Neuronal stem cell (in vitro differentiated cells): ENCODE measurements at regions not wholly inside any gene's neighbourhood (a gene's known extent, or its start where the extent isn't known, plus 50 kb on each side); places are given as distances from the start of the nearest gene placed in this dataset.

Experiments used
- DNase-seq: peaks from one replicate; pipeline ENCODE4 v3.0.0-alpha.2; 2013; ENCODE audit warnings: low spot score
- H2AFZ ChIP-seq: one replicate; pipeline ENCODE4 v1.6.1; 2013; ENCODE audit warnings: mild to moderate bottlenecking, low read length, inconsistent platforms
- H2AK5ac ChIP-seq: 2 replicates; pipeline ENCODE4 v1.6.1; 2013; ENCODE audit warnings: low read depth, mild to moderate bottlenecking, inconsistent platforms, low read length, moderate library complexity, mixed read lengths
- H2BK120ac ChIP-seq: 2 replicates; pipeline ENCODE4 v1.6.1; 2013; ENCODE audit warnings: low read depth, mild to moderate bottlenecking, inconsistent platforms, low read length, moderate library complexity, mixed read lengths
- H2BK12ac ChIP-seq: one replicate; pipeline ENCODE4 v1.6.1; 2013; ENCODE audit warnings: low read length, inconsistent platforms
- H2BK15ac ChIP-seq: 2 replicates; pipeline ENCODE4 v1.6.1; 2013; ENCODE audit warnings: mild to moderate bottlenecking, low read length, inconsistent platforms, mixed read lengths
- H2BK5ac ChIP-seq: one replicate; pipeline ENCODE4 v1.6.1; 2013; ENCODE audit warnings: inconsistent platforms, mild to moderate bottlenecking, low read length, moderate library complexity
- H3K14ac ChIP-seq: one replicate; pipeline ENCODE4 v1.6.1; 2013; ENCODE audit warnings: low read length, inconsistent platforms
- H3K18ac ChIP-seq: 2 replicates; pipeline ENCODE4 v1.6.1; 2013; ENCODE audit warnings: low read length, inconsistent platforms
- H3K23ac ChIP-seq: 2 replicates; pipeline ENCODE4 v1.6.1; 2013; ENCODE audit warnings: low read depth, mild to moderate bottlenecking, mixed read lengths, low read length, inconsistent platforms; ENCODE audit not compliant: poor library complexity
- H3K27ac ChIP-seq: replicated peaks from 3 replicates; pipeline ENCODE4 v1.5.1; 2013; ENCODE audit warnings: low read length, inconsistent platforms
- H3K27me3 ChIP-seq, 3 experiments: 2 replicates each; pipeline ENCODE4 v1.6.1; 2013; ENCODE audit warnings: low read length in 3 of 3, mild to moderate bottlenecking in 2 of 3, inconsistent platforms in 1 of 3, low read depth in 1 of 3, mixed read lengths in 1 of 3, moderate library complexity in 1 of 3; ENCODE audit not compliant: control insufficient read depth in 3 of 3, insufficient read depth in 3 of 3
- H3K36me3 ChIP-seq, 2 donors: replicated peaks in 1 of 2; 2 replicates each; pipeline ENCODE4 v1.6.1; 2013; ENCODE audit warnings: low read length in 2 of 2; ENCODE audit not compliant: control insufficient read depth in 2 of 2, insufficient read depth in 2 of 2
- H3K4ac ChIP-seq: 2 replicates; pipeline ENCODE4 v1.6.1; 2013; ENCODE audit warnings: inconsistent platforms, mild to moderate bottlenecking, low read length, moderate library complexity
- H3K4me1 ChIP-seq, 2 donors: 1 replicate in 1 of 2; 2 replicates in 1 of 2; pipeline ENCODE4 v1.6.1; 2013; ENCODE audit warnings: low read length in 2 of 2, low read depth in 1 of 2; ENCODE audit not compliant: control insufficient read depth in 2 of 2, insufficient read depth in 1 of 2
- H3K4me2 ChIP-seq: one replicate; pipeline ENCODE4 v1.6.1; 2013; ENCODE audit warnings: mild to moderate bottlenecking, low read length, inconsistent platforms; ENCODE audit not compliant: insufficient read depth, poor library complexity, severe bottlenecking
- H3K4me3 ChIP-seq, 2 donors: 2 replicates each; pipeline ENCODE4 v1.5.1; 2013; ENCODE audit warnings: low read length in 2 of 2, mild to moderate bottlenecking in 2 of 2, inconsistent platforms in 1 of 2, moderate library complexity in 1 of 2
- H3K79me1 ChIP-seq: one replicate; pipeline ENCODE4 v1.6.1; 2013; ENCODE audit warnings: low read depth, mild to moderate bottlenecking, inconsistent platforms, low read length, moderate library complexity
- H3K9ac ChIP-seq: one replicate; pipeline ENCODE4 v1.6.1; 2013; ENCODE audit warnings: mild to moderate bottlenecking, low read depth, low read length, inconsistent platforms; ENCODE audit not compliant: poor library complexity
- H3K9me3 ChIP-seq, 2 donors: replicated peaks in 1 of 2; 2 replicates each; pipeline versions ENCODE3 to v1.6.1; 2013; ENCODE audit warnings: low read length in 2 of 2, mild to moderate bottlenecking in 2 of 2, inconsistent platforms in 1 of 2, low read depth in 1 of 2, mixed read lengths in 1 of 2, moderate library complexity in 1 of 2; ENCODE audit not compliant: control insufficient read depth in 2 of 2, insufficient read depth in 1 of 2
- H4K8ac ChIP-seq: one replicate; pipeline ENCODE4 v1.6.1; 2013; ENCODE audit warnings: low read depth, mild to moderate bottlenecking, inconsistent platforms, low read length, moderate library complexity
- H4K91ac ChIP-seq: one replicate; pipeline ENCODE4 v1.6.1; 2013; ENCODE audit warnings: low read length, low read depth, mild to moderate bottlenecking, inconsistent platforms; ENCODE audit not compliant: poor library complexity
- WGBS, 2 donors: extraction: QIAGEN DNeasy Blood & Tissue Kit; methylation state at CpG; one replicate each; pipeline ENCODE4 v1.1.7; 2013; ENCODE audit warnings: missing lambda C conversion rate in 2 of 2, mixed read lengths in 1 of 2; ENCODE audit not compliant: insufficient read length in 2 of 2, insufficient replicate concordance in 1 of 2; ENCODE audit errors: extremely low coverage in 2 of 2; 5-methylcytosine and 5-hydroxymethylcytosine counted together

- Histone ChIP-seq H2BK15ac (no peak overlapping the region), H3K4me3 (no peak overlapping the region), H3K4ac (no peak overlapping the region), H3K27ac (no peak overlapping the region), H3K14ac (no peak overlapping the region), H3K36me3 (no peaks in the 10 kb centered on the region), H4K8ac (no peak overlapping the region), H3K9me3 (peaks cover 0 to 8% of the 10 kb centered on the region in 2 donors), H2BK12ac (no peak overlapping the region), H2AFZ (no peak overlapping the region), H3K23ac (no peak overlapping the region), H2BK5ac (no peak overlapping the region), H3K27me3 (no peaks in the 10 kb centered on the region), H4K91ac (no peak overlapping the region), H3K4me2 (no peak overlapping the region), H3K18ac (no peak overlapping the region), H2AK5ac (no peak overlapping the region), H2BK120ac (no peak overlapping the region), H3K9ac (no peak overlapping the region), H3K79me1 (no peaks in the 10 kb centered on the region), H3K4me1 (no peaks in the 10 kb centered on the region)
- WGBS, 2 donors: no CpG with 5 or more reads among the region's 18 CpGs
- DNase-seq: no peak
Observed at GRCh38 chr16:8109510-8110369, 480.6 kb downstream of the TMEM114 start.

GRCh38 chr16:8108991-8109509 is 481.3 kb downstream of the TMEM114 start:
- H3K27ac ChIP-seq: no peak overlapping the region
- no peak for DNase-seq
- H2BK120ac ChIP-seq: no peak overlapping the region
- no peaks in the 10 kb centered on the region for H3K79me1 ChIP-seq
- peaks cover 0 to 8% of the 10 kb centered on the region in 2 donors for H3K9me3 ChIP-seq
- no peak overlapping the region for H3K4me2 ChIP-seq
- no peak overlapping the region for H3K4me3 ChIP-seq
- no peak overlapping the region for H2AK5ac ChIP-seq
- peak overlapping the region; percentile 1 for H2AFZ ChIP-seq
- no peak overlapping the region for H3K14ac ChIP-seq
- H3K9ac ChIP-seq: no peak overlapping the region
- no peak overlapping the region for H3K4ac ChIP-seq
- no peak overlapping the region for H2BK15ac ChIP-seq
- H4K91ac ChIP-seq: no peak overlapping the region
- H4K8ac ChIP-seq: no peak overlapping the region
- no CpG with 5 or more reads among the region's 15 CpGs for WGBS, 2 donors
- H3K36me3 ChIP-seq: no peaks in the 10 kb centered on the region
- no peaks in the 10 kb centered on the region for H3K4me1 ChIP-seq
- H3K23ac ChIP-seq: no peak overlapping the region
- no peak overlapping the region for H3K18ac ChIP-seq
- H2BK12ac ChIP-seq: no peak overlapping the region
- no peak overlapping the region for H2BK5ac ChIP-seq
- H3K27me3 ChIP-seq: no peaks in the 10 kb centered on the region

GRCh38 chr16:8107296-8107695 is 483.0 kb downstream of the TMEM114 start:
- WGBS, 2 donors: no CpG with 5 or more reads among the region's 10 CpGs
- DNase-seq: no peak

GRCh38 chr16:8103649-8104289 is 486.5 kb downstream of the TMEM114 start:
- Histone ChIP-seq H3K18ac (no peak overlapping the region), H3K14ac (no peak overlapping the region), H3K9ac (no peak overlapping the region), H2BK12ac (no peak overlapping the region), H2AFZ (no peak overlapping the region), H3K4me2 (no peak overlapping the region), H3K79me1 (no peaks in the 10 kb centered on the region), H2AK5ac (no peak overlapping the region), H3K9me3 (no peaks in the 10 kb centered on the region), H4K8ac (no peak overlapping the region), H3K36me3 (no peaks in the 10 kb centered on the region), H3K23ac (no peak overlapping the region), H2BK5ac (no peak overlapping the region), H4K91ac (no peak overlapping the region), H2BK15ac (no peak overlapping the region), H3K4ac (no peak overlapping the region), H3K27ac (no peak overlapping the region), H3K4me1 (no peaks in the 10 kb centered on the region), H2BK120ac (no peak overlapping the region), H3K4me3 (no peak overlapping the region), H3K27me3 (no peaks in the 10 kb centered on the region)
- DNase-seq: no peak
- WGBS, 2 donors: no CpG with 5 or more reads among the region's 8 CpGs

More at GRCh38 chr16:8107296-8107695, 483.0 kb downstream of the TMEM114 start:
- H2BK120ac ChIP-seq: no peak overlapping the region
- no peak overlapping the region for H3K27ac ChIP-seq
- H3K4me1 ChIP-seq: no peaks in the 10 kb centered on the region
- H3K9me3 ChIP-seq: no peaks in the 10 kb centered on the region
- H3K14ac ChIP-seq: no peak overlapping the region
- no peak overlapping the region for H3K4me3 ChIP-seq
- no peaks in the 10 kb centered on the region for H3K36me3 ChIP-seq
- H2AK5ac ChIP-seq: no peak overlapping the region
- no peak overlapping the region for H3K23ac ChIP-seq
- H3K9ac ChIP-seq: no peak overlapping the region
- H3K4me2 ChIP-seq: no peak overlapping the region
- no peak overlapping the region for H4K91ac ChIP-seq
- no peaks in the 10 kb centered on the region for H3K79me1 ChIP-seq
- H3K27me3 ChIP-seq: no peaks in the 10 kb centered on the region
- H2AFZ ChIP-seq: no peak overlapping the region
- H2BK12ac ChIP-seq: no peak overlapping the region
- H3K4ac ChIP-seq: no peak overlapping the region
- H3K18ac ChIP-seq: no peak overlapping the region
- H2BK15ac ChIP-seq: no peak overlapping the region
- H2BK5ac ChIP-seq: no peak overlapping the region
- H4K8ac ChIP-seq: no peak overlapping the region
